Trophoblast cell (in vitro differentiated cells and primary cell): ENCODE measurements at regions not wholly inside any gene's neighbourhood (a gene's known extent, or its start where the extent isn't known, plus 50 kb on each side); places are given as distances from the start of the nearest gene placed in this dataset.
"Not testable (repeated sequence)": the region's sequence is repeated elsewhere in the genome, so short reads cannot be mapped to it uniquely, and the experiment has no call there.

Experiments
- DNase-seq, 2 donors: peaks; one replicate each; pipeline ENCODE4 v3.0.0-alpha.2; 2016
- H2AFZ ChIP-seq: 2 replicates; pipeline ENCODE4 v1.6.1; 2013; ENCODE audit warnings: low read length, moderate library complexity, mild to moderate bottlenecking; ENCODE audit not compliant: insufficient read depth, poor library complexity
- H2AK5ac ChIP-seq: 2 replicates; pipeline ENCODE4 v1.6.1; 2013; ENCODE audit warnings: mild to moderate bottlenecking, low read length
- H2BK120ac ChIP-seq: 2 replicates; pipeline ENCODE4 v1.6.1; 2013; ENCODE audit warnings: low read length, mild to moderate bottlenecking, moderate library complexity; ENCODE audit not compliant: insufficient read depth, poor library complexity
- H2BK12ac ChIP-seq: 2 replicates; pipeline ENCODE4 v1.6.1; 2013; ENCODE audit warnings: mild to moderate bottlenecking, low read length, moderate library complexity
- H2BK5ac ChIP-seq: 2 replicates; pipeline ENCODE4 v1.6.1; 2013; ENCODE audit warnings: low read length, low read depth, moderate library complexity, mild to moderate bottlenecking; ENCODE audit not compliant: poor library complexity
- H3K14ac ChIP-seq: 2 replicates; pipeline ENCODE4 v1.6.1; 2013; ENCODE audit warnings: mild to moderate bottlenecking, low read length
- H3K18ac ChIP-seq: 2 replicates; pipeline ENCODE4 v1.6.1; 2013; ENCODE audit warnings: mild to moderate bottlenecking, low read length
- H3K23ac ChIP-seq: 2 replicates; pipeline ENCODE4 v1.6.1; 2013; ENCODE audit warnings: low read length
- H3K27ac ChIP-seq: 2 replicates; pipeline ENCODE4 v1.5.1; 2013; ENCODE audit warnings: low read depth, mild to moderate bottlenecking, inconsistent platforms, low read length, moderate library complexity
- H3K27me3 ChIP-seq: 2 replicates; pipeline ENCODE4 v1.6.1; 2013; ENCODE audit warnings: inconsistent platforms, mild to moderate bottlenecking, low read length, moderate library complexity; ENCODE audit not compliant: insufficient read depth
- H3K36me3 ChIP-seq, 2 experiments: 1 replicate in 1 of 2; 2 replicates in 1 of 2; pipeline ENCODE4 v1.6.1; 2013; ENCODE audit warnings: low read length in 2 of 2, mild to moderate bottlenecking in 2 of 2, moderate library complexity in 1 of 2; ENCODE audit not compliant: insufficient read depth in 2 of 2, control insufficient read depth in 1 of 2
- H3K4ac ChIP-seq: 2 replicates; pipeline ENCODE4 v1.6.1; 2013; ENCODE audit warnings: low read depth, mild to moderate bottlenecking, low read length, moderate library complexity
- H3K4me1 ChIP-seq, 2 experiments: 1 replicate in 1 of 2; 2 replicates in 1 of 2; pipeline ENCODE4 v1.6.1; 2013; ENCODE audit warnings: low read length in 2 of 2, mild to moderate bottlenecking in 2 of 2, moderate library complexity in 1 of 2; ENCODE audit not compliant: insufficient read depth in 2 of 2, control insufficient read depth in 1 of 2
- H3K4me2 ChIP-seq: 2 replicates; pipeline ENCODE4 v1.6.1; 2013; ENCODE audit warnings: inconsistent platforms, mild to moderate bottlenecking, low read length, moderate library complexity
- H3K4me3 ChIP-seq: 2 replicates; pipeline ENCODE4 v1.5.1; 2013; ENCODE audit warnings: mild to moderate bottlenecking, low read depth, low read length, inconsistent platforms
- H3K79me1 ChIP-seq: one replicate; pipeline ENCODE4 v1.6.1; 2013; ENCODE audit warnings: low read length
- H3K79me2 ChIP-seq: 2 replicates; pipeline ENCODE4 v1.6.1; 2013; ENCODE audit warnings: low read length, mild to moderate bottlenecking; ENCODE audit not compliant: control insufficient read depth, insufficient read depth, poor library complexity
- H3K9ac ChIP-seq: 2 replicates; pipeline ENCODE4 v1.6.1; 2013; ENCODE audit warnings: mild to moderate bottlenecking, low read length
- H3K9me3 ChIP-seq: 2 replicates; pipeline ENCODE4 v1.6.1; 2013; ENCODE audit warnings: low read depth, mild to moderate bottlenecking, control low read depth, inconsistent platforms, low read length; ENCODE audit not compliant: insufficient read depth
- H4K12ac ChIP-seq: 2 replicates; pipeline ENCODE4 v1.6.1; 2013; ENCODE audit warnings: low read depth, mild to moderate bottlenecking, low read length, moderate library complexity
- H4K8ac ChIP-seq: 2 replicates; pipeline ENCODE4 v1.6.1; 2013; ENCODE audit warnings: low read depth, mild to moderate bottlenecking, low read length, moderate library complexity
- H4K91ac ChIP-seq: one replicate; pipeline ENCODE4 v1.6.1; 2013; ENCODE audit warnings: low read depth, mild to moderate bottlenecking, low read length, moderate library complexity
- WGBS: extraction: QIAGEN DNeasy Blood & Tissue Kit; methylation state at CpG from one replicate; pipeline ENCODE4 v1.1.7; 2013; ENCODE audit warnings: missing lambda C conversion rate; ENCODE audit not compliant: insufficient read length, insufficient coverage; ENCODE audit errors: extremely low coverage; 5-methylcytosine and 5-hydroxymethylcytosine counted together

DNA sequence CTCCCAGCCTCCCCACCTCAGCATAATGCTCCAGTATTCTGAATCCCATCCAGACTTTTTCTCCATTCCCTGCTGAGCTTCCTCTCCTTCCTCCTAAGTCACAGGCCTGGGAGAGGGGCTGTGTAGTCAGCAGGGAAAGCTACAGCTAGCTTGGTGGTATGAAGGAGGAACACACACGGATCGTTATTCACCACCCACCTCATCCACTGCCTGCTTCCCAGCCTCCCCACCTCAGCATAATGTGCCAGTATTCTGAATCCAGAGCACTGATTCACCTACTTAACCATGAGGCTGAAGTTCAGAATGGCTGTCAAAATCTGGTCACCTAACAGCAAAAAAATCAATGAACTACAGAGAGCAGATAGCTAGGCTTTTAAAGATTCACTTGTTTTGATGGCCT lies 806.6 kb upstream of the AMELY start:
- Histone ChIP-seq H2BK12ac (peak overlapping the region; percentile 14), H3K4me3 (no peak overlapping the region), H4K91ac (peak overlapping the region; percentile 24), H3K79me2 (no peaks in the 10 kb centered on the region), H3K79me1 (peaks cover 2% of the 10 kb centered on the region), H3K18ac (no peak overlapping the region), H2BK5ac (no peak overlapping the region), H3K27ac (no peak overlapping the region), H3K4ac (no peak overlapping the region), H3K27me3 (no peaks in the 10 kb centered on the region), H4K12ac (no peak overlapping the region), H3K4me2 (no peak overlapping the region), H4K8ac (no peak overlapping the region), H3K4me1 (no peaks in the 10 kb centered on the region), H2AFZ (no peak overlapping the region), H2BK120ac (peak overlapping the region; percentile 43), H3K23ac (no peak overlapping the region), H2AK5ac (no peak overlapping the region), H3K9ac (no peak overlapping the region), H3K36me3 (no peaks in the 10 kb centered on the region), H3K14ac (no peak overlapping the region), H3K9me3 (no peaks in the 10 kb centered on the region)
- no CpG with 5 or more reads among the region's 2 CpGs for WGBS
- DNase-seq = no peak

- WGBS = no CpG with 5 or more reads among the region's 2 CpGs
- H3K4me2 ChIP-seq = no peak overlapping the region
- no peak overlapping the region for H4K8ac ChIP-seq
- H2BK120ac ChIP-seq = no peak overlapping the region
- H3K9ac ChIP-seq = no peak overlapping the region
- H4K12ac ChIP-seq = no peak overlapping the region
- H2AFZ ChIP-seq = no peak overlapping the region
- H3K27me3 ChIP-seq = no peaks in the 10 kb centered on the region
- peaks cover 2% of the 10 kb centered on the region for H3K79me1 ChIP-seq
- no peak overlapping the region for H3K18ac ChIP-seq
- H2BK5ac ChIP-seq = no peak overlapping the region
- H3K4ac ChIP-seq = no peak overlapping the region
- no peak overlapping the region for H3K27ac ChIP-seq
- H3K23ac ChIP-seq = no peak overlapping the region
- H4K91ac ChIP-seq = no peak overlapping the region
- H3K4me3 ChIP-seq = no peak overlapping the region
- no peaks in the 10 kb centered on the region for H3K9me3 ChIP-seq
- no peak for DNase-seq
- no peak overlapping the region for H3K14ac ChIP-seq
- H2AK5ac ChIP-seq = no peak overlapping the region
- no peak overlapping the region for H2BK12ac ChIP-seq
- H3K79me2 ChIP-seq = no peaks in the 10 kb centered on the region
- H3K36me3 ChIP-seq = no peaks in the 10 kb centered on the region
- no peaks in the 10 kb centered on the region for H3K4me1 ChIP-seq
Measured at GRCh38 chrY:7714426-7714825, 802.9 kb upstream of the AMELY start.

GRCh38 chrY:7713738-7714137 lies 802.2 kb upstream of the AMELY start:
- not testable (repeated sequence) for H3K4ac ChIP-seq, H2BK120ac ChIP-seq, H2AK5ac ChIP-seq, H3K4me2 ChIP-seq, H3K4me1 ChIP-seq, H2AFZ ChIP-seq, H3K9ac ChIP-seq, H3K27ac ChIP-seq, H2BK5ac ChIP-seq, H3K27me3 ChIP-seq, H4K8ac ChIP-seq, H3K23ac ChIP-seq, H3K14ac ChIP-seq, H3K36me3 ChIP-seq, H3K9me3 ChIP-seq, H3K4me3 ChIP-seq, H3K18ac ChIP-seq, H4K12ac ChIP-seq, H4K91ac ChIP-seq, H3K79me2 ChIP-seq, H3K79me1 ChIP-seq
- WGBS = no CpG with 5 or more reads among the region's 3 CpGs
- peak in 1 of 2 donors; percentile 50 for DNase-seq
- peak overlapping the region; percentile 76 for H2BK12ac ChIP-seq

DNA sequence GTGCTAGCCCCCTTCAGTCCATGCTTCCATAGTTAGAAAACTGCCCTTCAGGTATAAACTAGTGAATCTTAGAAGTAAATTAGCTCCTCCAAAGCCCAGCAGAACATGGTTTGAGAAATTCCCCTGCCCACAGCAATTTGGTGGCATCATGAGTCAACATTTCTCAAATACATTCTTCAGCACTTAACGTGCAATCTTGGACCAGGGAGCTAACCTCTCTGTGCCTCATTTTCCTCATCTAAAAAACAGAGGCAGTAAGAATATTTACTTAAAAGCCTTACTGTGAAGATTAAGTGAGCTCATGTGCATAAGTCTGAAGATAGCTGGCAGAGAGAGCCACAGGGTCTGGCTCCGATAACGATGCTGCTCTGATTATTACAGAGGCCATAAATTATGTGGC lies 800.7 kb upstream of the AMELY start:
- H3K9me3 ChIP-seq = no peaks in the 10 kb centered on the region
- no peaks in the 10 kb centered on the region for H3K79me2 ChIP-seq
- no peak overlapping the region for H2BK120ac ChIP-seq
- H3K18ac ChIP-seq = no peak overlapping the region
- H2AFZ ChIP-seq = no peak overlapping the region
- H3K4me2 ChIP-seq = no peak overlapping the region
- H4K12ac ChIP-seq = no peak overlapping the region
- DNase-seq = no peak
- no peak overlapping the region for H3K4ac ChIP-seq
- no peaks in the 10 kb centered on the region for H3K36me3 ChIP-seq
- H2AK5ac ChIP-seq = no peak overlapping the region
- peaks cover 2% of the 10 kb centered on the region for H3K79me1 ChIP-seq
- no peak overlapping the region for H3K27ac ChIP-seq
- no peak overlapping the region for H3K14ac ChIP-seq
- H3K27me3 ChIP-seq = no peaks in the 10 kb centered on the region
- H3K9ac ChIP-seq = no peak overlapping the region
- H2BK5ac ChIP-seq = no peak overlapping the region
- no peak overlapping the region for H3K4me3 ChIP-seq
- no peaks in the 10 kb centered on the region for H3K4me1 ChIP-seq
- H4K91ac ChIP-seq = no peak overlapping the region
- no peak overlapping the region for H2BK12ac ChIP-seq
- no peak overlapping the region for H4K8ac ChIP-seq
- H3K23ac ChIP-seq = no peak overlapping the region
- WGBS = no CpG with 5 or more reads among the region's 3 CpGs
